HL-60 (cell line): ENCODE measurements at regions not wholly inside any gene's neighbourhood (a gene's known extent, or its start where the extent isn't known, plus 50 kb on each side); places are given as distances from the start of the nearest gene placed in this dataset.

ENCODE experiments used
- DNase-seq, 2 experiments: peaks; one replicate each; pipeline ENCODE4 v3.0.0-alpha.2; 2010 to 2020; ENCODE audit warnings: low read depth in 1 of 2, low spot score in 1 of 2
- H3K27ac ChIP-seq: fragments of 250-450 bp; sonication (Bioruptor Pico); replicated peaks from 2 replicates; pipeline ENCODE4 v1.5.1; 2020; ENCODE audit warnings: mild to moderate bottlenecking, moderate library complexity
- H3K27me3 ChIP-seq: fragments of 250-450 bp; sonication (Bioruptor Pico); 2 replicates; pipeline ENCODE4 v1.5.1; 2021; ENCODE audit warnings: mild to moderate bottlenecking, moderate library complexity; ENCODE audit not compliant: insufficient read depth, poor library complexity, severe bottlenecking
- H3K4me3 ChIP-seq: replicated peaks from 2 replicates; pipeline ENCODE4 v1.5.1; 2011; ENCODE audit warnings: mild to moderate bottlenecking, control low read depth, low read length; ENCODE audit not compliant: insufficient read depth
- CTCF ChIP-seq: IDR thresholded peaks from one replicate; pipeline ENCODE4 v1.5.1; 2011; ENCODE audit warnings: low read length, control low read depth, inconsistent platforms; ENCODE audit not compliant: insufficient read depth
- GABPA ChIP-seq: IDR thresholded peaks from 2 replicates; pipeline ENCODE4 v1.6.1; 2012; ENCODE audit warnings: low read depth
- POLR2AphosphoS5 ChIP-seq: IDR thresholded peaks from 2 replicates; pipeline ENCODE4 v1.6.1; 2012; ENCODE audit warnings: low read depth
- REST ChIP-seq: IDR thresholded peaks from 2 replicates; pipeline ENCODE4 v1.6.1; 2012; ENCODE audit warnings: low read depth; ENCODE audit not compliant: insufficient replicate concordance
- SPI1 ChIP-seq: IDR thresholded peaks from 2 replicates; pipeline ENCODE4 v1.6.1; 2012; ENCODE audit warnings: low read depth, mild to moderate bottlenecking, borderline replicate concordance

- no peak for TF ChIP-seq GABPA
- no peak for TF ChIP-seq REST
- no peaks in the 10 kb centered on the region for H3K27me3 ChIP-seq
- no peak overlapping the region for H3K4me3 ChIP-seq
- DNase-seq = no peak
- no peak overlapping the region for H3K27ac ChIP-seq
These were observed 134.7 kb upstream of the PPP2R2D start for GRCh38 chr10:131766096-131766495.

- no peak for DNase-seq
- TF ChIP-seq CTCF (no peak), SPI1 (no peak), POLR2AphosphoS5 (no peak), REST (no peak), GABPA (no peak)
- Histone ChIP-seq H3K27ac (no peak overlapping the region), H3K27me3 (no peaks in the 10 kb centered on the region), H3K4me3 (no peak overlapping the region)
These were observed 133.1 kb upstream of the PPP2R2D start for GRCh38 chr10:131767716-131768115.

- H3K27me3 ChIP-seq = no peaks in the 10 kb centered on the region
- H3K4me3 ChIP-seq = no peak overlapping the region
- H3K27ac ChIP-seq = no peak overlapping the region
- TF ChIP-seq REST (no peak), GABPA (no peak), CTCF (no peak), SPI1 (no peak), POLR2AphosphoS5 (no peak)
- DNase-seq = no peak
These were observed 131.0 kb upstream of the PPP2R2D start for GRCh38 chr10:131769571-131770410.
